HepG2 (cell line): ENCODE measurements at regions not wholly inside any gene's neighbourhood (a gene's known extent, or its start where the extent isn't known, plus 50 kb on each side); places are given as distances from the start of the nearest gene placed in this dataset.

Source experiments
- ARHGAP35 ChIP-seq: sonication (generic); formaldehyde crosslinking; IDR thresholded peaks from 2 replicates; pipeline ENCODE4 v1.9.0; 2022; ENCODE audit warnings: mild to moderate bottlenecking, inconsistent platforms, moderate library complexity, missing genetic modification reagents, borderline replicate concordance
- ATF5 ChIP-seq: sonication (generic); formaldehyde crosslinking; IDR thresholded peaks from 2 replicates; pipeline ENCODE4 v1.4.0; 2020; ENCODE audit warnings: mild to moderate bottlenecking, low read depth, missing genetic modification reagents
- CCAR2 ChIP-seq: fragments of 200-400 bp; formaldehyde crosslinking; optimal IDR thresholded peaks from 2 replicates; pipeline ENCODE3; 2018; ENCODE audit warnings: low read depth, mild to moderate bottlenecking, low read length, moderate library complexity
- CREM ChIP-seq, 2 experiments: sonication (generic) in 1 of 2; formaldehyde crosslinking in 1 of 2; IDR thresholded peaks; 2 replicates each; pipeline versions ENCODE4 v1.4.0 to v1.6.1; 2016 to 2020; ENCODE audit warnings: antibody characterized with exemption in 1 of 2, mild to moderate bottlenecking in 1 of 2, missing genetic modification reagents in 1 of 2
- FOSL2 ChIP-seq: sonication (generic); formaldehyde crosslinking; IDR thresholded peaks from 2 replicates; pipeline ENCODE4 v1.4.0; 2020; ENCODE audit warnings: missing genetic modification reagents
- HIC2 ChIP-seq: sonication (generic); formaldehyde crosslinking; IDR thresholded peaks from 2 replicates; pipeline ENCODE4 v1.9.0; 2022; ENCODE audit warnings: low read depth, missing genetic modification reagents
- HOXD1 ChIP-seq: sonication (generic); formaldehyde crosslinking; IDR thresholded peaks from 2 replicates; pipeline ENCODE4 v1.5.0; 2020; ENCODE audit warnings: missing genetic modification reagents
- IKZF5 ChIP-seq: IDR thresholded peaks from 2 replicates; pipeline ENCODE4 v1.6.1; 2018; ENCODE audit warnings: missing genetic modification reagents, mild to moderate bottlenecking, missing compliant biosample characterization
- IRF2 ChIP-seq: IDR thresholded peaks from 2 replicates; pipeline ENCODE4 v1.6.1; 2018; ENCODE audit warnings: missing genetic modification reagents, missing compliant biosample characterization
- ISX ChIP-seq: sonication (generic); formaldehyde crosslinking; conservative IDR thresholded peaks from 2 replicates; pipeline ENCODE4 v1.5.0; 2020; ENCODE audit warnings: missing genetic modification reagents
- KAT8 ChIP-seq: IDR thresholded peaks from 2 replicates; pipeline ENCODE4 v1.6.1; 2016; ENCODE audit warnings: missing genetic modification reagents, missing compliant biosample characterization
- LCORL ChIP-seq, 2 experiments: fragments of 450-650 bp in 1 of 2; sonication (generic) in 1 of 2; formaldehyde crosslinking in 1 of 2; IDR thresholded peaks; 2 replicates each; pipeline versions ENCODE4 v1.5.0 to v1.6.1; 2017 to 2020; ENCODE audit warnings: antibody characterized with exemption in 1 of 2, missing genetic modification reagents in 1 of 2
- PRDM4 ChIP-seq: sonication (generic); formaldehyde crosslinking; IDR thresholded peaks from 2 replicates; pipeline ENCODE4 v1.9.0; 2021; ENCODE audit warnings: missing genetic modification reagents, borderline replicate concordance
- RBFOX2 ChIP-seq: fragments of 200-400 bp; formaldehyde crosslinking; IDR thresholded peaks from 2 replicates; pipeline ENCODE4 v1.6.1; 2017; ENCODE audit warnings: low read depth, mild to moderate bottlenecking, low read length
- RFX3 ChIP-seq: IDR thresholded peaks from 2 replicates; pipeline ENCODE4 v1.6.1; 2016; ENCODE audit warnings: missing biosample characterization, missing genetic modification reagents
- SNRNP70 ChIP-seq: fragments of 200-400 bp; formaldehyde crosslinking; IDR thresholded peaks from 2 replicates; pipeline ENCODE4 v1.6.1; 2017; ENCODE audit warnings: mild to moderate bottlenecking, low read depth, low read length, moderate library complexity
- ZBTB34 ChIP-seq: sonication (generic); formaldehyde crosslinking; IDR thresholded peaks from 2 replicates; pipeline ENCODE4 v1.8.0; 2022; ENCODE audit warnings: mild to moderate bottlenecking, missing genetic modification reagents
- ZNF121 ChIP-seq: sonication (generic); formaldehyde crosslinking; IDR thresholded peaks from 2 replicates; pipeline ENCODE4 v1.5.0; 2020; ENCODE audit warnings: mild to moderate bottlenecking, missing genetic modification reagents
- ZNF143 ChIP-seq: sonication (generic); formaldehyde crosslinking; IDR thresholded peaks from 2 replicates; pipeline ENCODE4 v1.4.0; 2020; ENCODE audit warnings: missing genetic modification reagents
- ZNF207 ChIP-seq: fragments of 450-650 bp; IDR thresholded peaks from 2 replicates; pipeline ENCODE4 v1.6.1; 2016; ENCODE audit warnings: antibody characterized with exemption, borderline replicate concordance
- ZNF468 ChIP-seq: sonication (generic); formaldehyde crosslinking; IDR thresholded peaks from 2 replicates; pipeline ENCODE4 v1.8.0; 2022; ENCODE audit warnings: mild to moderate bottlenecking, moderate library complexity, missing genetic modification reagents
- ZNF747 ChIP-seq: sonication (generic); formaldehyde crosslinking; IDR thresholded peaks from 2 replicates; pipeline ENCODE4 v1.8.1; 2023; ENCODE audit warnings: missing genetic modification reagents, mild to moderate bottlenecking, borderline replicate concordance
- TF ChIP-seq, protein P1 (sequence below): sonication (generic); formaldehyde crosslinking; IDR thresholded peaks from 2 replicates; pipeline ENCODE4 v1.5.1; 2020; ENCODE audit warnings: missing genetic modification reagents, mild to moderate bottlenecking, borderline replicate concordance

DNA sequence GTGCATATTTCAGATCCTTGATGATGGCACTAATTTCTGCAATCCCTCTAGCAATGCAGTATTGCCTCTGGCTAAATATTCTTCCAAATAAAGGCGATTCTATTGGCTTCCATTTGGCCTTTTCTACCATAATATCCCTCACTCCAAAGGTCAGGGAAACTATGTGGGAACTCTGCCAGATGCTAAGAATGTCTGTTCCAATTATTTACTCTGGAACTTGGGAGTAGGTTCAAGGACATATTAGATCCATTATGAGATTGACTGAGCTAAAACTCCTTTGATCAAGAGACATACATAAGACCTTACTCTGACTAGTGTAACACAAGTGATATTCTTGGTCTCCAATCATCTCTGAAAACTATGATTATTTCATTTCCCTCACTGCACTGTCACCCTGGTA lies 674.5 kb upstream of the NECTIN3 start (continued):
- TF ChIP-seq ATF5 (CRISPR knock-in tag) (no peak), RFX3 (CRISPR knock-in tag) (no peak), ZNF747 (CRISPR knock-in tag) (no peak), ZBTB34 (peak; percentile 88; the same call in 1 of the 2 replicates), FOSL2 (no peak), ISX (CRISPR knock-in tag) (no peak), IKZF5 (no peak), IRF2 (CRISPR knock-in tag) (0 out of 2 replicates have a peak, but pooled peaks have one; percentile 34), LCORL (IDR thresholded peaks at IDR 0.05) (peak; percentile 69), LCORL (CRISPR knock-in tag; IDR thresholded peaks at IDR 0.05) (0 out of 2 replicates have a peak, but pooled peaks have one; percentile 44), CREM (IDR thresholded peaks at IDR 0.05) (peak; percentile 52), CREM (CRISPR knock-in tag; IDR thresholded peaks at IDR 0.05) (no peak), PRDM4 (CRISPR knock-in tag) (no peak), SNRNP70 (no peak), HOXD1 (CRISPR knock-in tag) (no peak), ZNF468 (CRISPR knock-in tag) (no peak), ARHGAP35 (CRISPR knock-in tag) (no peak), CCAR2 (no peak), ZNF143 (CRISPR knock-in tag) (no peak), KAT8 (0 out of 2 replicates have a peak, but pooled peaks have one; percentile 53), ZNF121 (CRISPR knock-in tag) (no peak), RBFOX2 (no peak), HIC2 (no peak), ZNF207 (no peak)
- TF ChIP-seq, protein P1, sequence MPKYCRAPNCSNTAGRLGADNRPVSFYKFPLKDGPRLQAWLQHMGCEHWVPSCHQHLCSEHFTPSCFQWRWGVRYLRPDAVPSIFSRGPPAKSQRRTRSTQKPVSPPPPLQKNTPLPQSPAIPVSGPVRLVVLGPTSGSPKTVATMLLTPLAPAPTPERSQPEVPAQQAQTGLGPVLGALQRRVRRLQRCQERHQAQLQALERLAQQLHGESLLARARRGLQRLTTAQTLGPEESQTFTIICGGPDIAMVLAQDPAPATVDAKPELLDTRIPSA, result no peak
